Choroid plexus epithelial cell (primary cell): ENCODE measurements at regions not wholly inside any gene's neighbourhood (a gene's known extent, or its start where the extent isn't known, plus 50 kb on each side); places are given as distances from the start of the nearest gene placed in this dataset.

Experiments used
- DNase-seq: peaks from one replicate; pipeline ENCODE4 v3.0.0-alpha.2; 2010; ENCODE audit warnings: low read depth
- H3K4me3 ChIP-seq: 2 replicates; pipeline ENCODE4 v1.5.1; 2011; ENCODE audit warnings: low read depth, mild to moderate bottlenecking, control low read depth, low read length, moderate library complexity
- CTCF ChIP-seq: conservative IDR thresholded peaks from 2 replicates; pipeline ENCODE4 v1.5.1; 2011; ENCODE audit warnings: low read depth, mild to moderate bottlenecking, control low read depth, inconsistent platforms, low read length, moderate library complexity

DNA sequence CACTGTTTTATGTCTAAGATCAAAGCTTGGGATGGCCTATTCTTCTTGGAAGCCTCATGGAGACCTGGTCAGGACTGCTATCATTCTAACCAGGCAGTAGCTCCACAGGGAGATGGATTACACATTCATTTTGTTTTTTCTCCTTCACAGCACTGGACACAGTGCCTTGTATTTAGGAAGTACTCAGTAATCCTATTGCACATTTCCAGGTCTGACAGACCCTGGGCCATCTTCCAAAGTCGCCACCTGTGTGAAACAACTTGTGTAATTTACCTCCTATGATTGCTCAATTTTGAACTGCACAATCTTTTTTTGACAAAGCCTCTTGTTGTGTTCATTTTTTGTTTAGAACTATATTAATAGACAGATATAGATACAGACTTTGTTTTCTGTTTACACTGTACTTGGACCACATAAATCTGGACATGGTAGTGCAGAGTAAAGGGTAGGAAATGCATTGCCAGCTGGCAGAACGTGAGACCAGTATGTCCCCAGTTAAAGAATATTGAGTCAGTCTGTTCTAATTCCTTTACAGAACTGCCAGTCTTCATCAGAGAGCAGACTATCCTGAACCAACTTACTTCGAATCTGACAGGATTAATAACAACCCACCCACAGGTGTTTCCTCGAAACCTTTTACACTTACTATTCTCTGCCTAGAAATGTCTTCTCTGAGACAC, 277.8 kb upstream of the CYRIA start:
- TF ChIP-seq CTCF, result no peak
- no peak for DNase-seq
- no peak overlapping the region for H3K4me3 ChIP-seq

DNA sequence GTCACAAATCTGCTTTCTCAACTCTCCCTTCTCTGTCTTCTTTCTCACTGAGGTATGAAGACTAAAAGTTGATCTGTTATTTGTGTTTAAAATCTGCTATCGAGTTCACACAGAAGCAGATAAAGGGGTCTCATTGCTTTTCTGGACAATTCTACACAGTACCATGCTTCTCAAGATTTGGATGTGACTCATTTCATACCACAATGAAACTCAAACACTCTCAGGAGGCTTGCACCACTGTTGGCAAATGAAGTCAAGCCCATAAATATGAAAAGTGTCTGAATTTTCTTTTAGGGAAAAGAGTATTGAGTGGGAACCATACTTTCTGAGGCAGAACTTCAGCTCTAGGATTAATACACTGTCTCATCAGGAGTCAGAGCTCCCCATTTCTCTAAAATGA, 274.6 kb upstream of the CYRIA start:
- no peak for DNase-seq
- TF ChIP-seq CTCF, result no peak
- no peak overlapping the region for H3K4me3 ChIP-seq

GRCh38 chr2:16939771-16940170, 274.1 kb upstream of the CYRIA start:
- no peak for TF ChIP-seq CTCF
- no peak overlapping the region for H3K4me3 ChIP-seq
- DNase-seq, result no peak

DNA sequence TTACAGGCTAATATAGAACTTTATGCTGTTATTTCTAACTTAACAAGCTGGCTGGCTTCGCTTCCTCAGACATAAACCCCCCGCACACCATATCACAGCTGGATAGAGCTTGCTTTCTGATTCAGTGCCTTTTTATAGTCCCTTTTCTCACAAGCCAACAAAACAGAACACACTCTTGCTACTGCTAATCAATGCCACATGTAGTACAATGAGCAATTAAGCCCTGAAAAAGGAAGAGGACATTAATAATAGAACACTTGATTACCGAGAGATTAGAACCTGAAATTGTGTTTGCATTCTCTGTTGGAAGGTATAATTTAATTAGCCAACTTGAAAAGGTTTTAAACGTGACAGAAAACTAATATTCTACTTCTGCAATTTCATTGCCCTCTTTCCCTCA, 267.7 kb upstream of the CYRIA start:
- no peak overlapping the region for H3K4me3 ChIP-seq
- TF ChIP-seq CTCF, result no peak
- no peak for DNase-seq

GRCh38 chr2:16932826-16933225, 267.2 kb upstream of the CYRIA start:
- TF ChIP-seq CTCF, result no peak
- no peak for DNase-seq

GRCh38 chr2:16931441-16931840, 265.8 kb upstream of the CYRIA start:
- DNase-seq, result no peak
- no peak overlapping the region for H3K4me3 ChIP-seq
- TF ChIP-seq CTCF, result no peak

More at GRCh38 chr2:16932826-16933225, 267.2 kb upstream of the CYRIA start:
- H3K4me3 ChIP-seq, result no peak overlapping the region

DNA sequence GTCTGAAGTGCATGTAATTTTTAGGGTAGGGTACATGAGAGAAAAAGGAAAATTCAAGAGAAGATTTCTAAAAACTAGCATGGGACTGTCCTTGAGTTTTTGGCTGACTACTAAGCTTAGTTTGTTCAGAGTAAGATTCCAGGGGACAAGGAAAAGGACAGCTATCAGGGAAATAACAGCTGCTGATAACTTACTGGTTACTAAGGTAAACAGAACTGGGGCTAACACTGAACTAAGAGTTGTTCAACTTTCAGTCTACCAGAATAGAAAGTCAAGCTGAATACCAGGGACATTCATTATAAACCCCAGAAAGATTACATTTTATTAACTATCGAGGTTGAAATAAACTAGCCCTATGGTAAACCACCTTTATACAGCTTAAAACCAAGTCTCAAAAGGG, 261.8 kb upstream of the CYRIA start:
- no peak for TF ChIP-seq CTCF

More for the DNA sequence above, 261.8 kb upstream of the CYRIA start:
- DNase-seq, result no peak
- H3K4me3 ChIP-seq, result no peak overlapping the region
